ENCODE measurements at regions not wholly inside any gene's neighbourhood (a gene's known extent, or its start where the extent isn't known, plus 50 kb on each side); places are given as distances from the start of the nearest gene placed in this dataset.

DNA sequence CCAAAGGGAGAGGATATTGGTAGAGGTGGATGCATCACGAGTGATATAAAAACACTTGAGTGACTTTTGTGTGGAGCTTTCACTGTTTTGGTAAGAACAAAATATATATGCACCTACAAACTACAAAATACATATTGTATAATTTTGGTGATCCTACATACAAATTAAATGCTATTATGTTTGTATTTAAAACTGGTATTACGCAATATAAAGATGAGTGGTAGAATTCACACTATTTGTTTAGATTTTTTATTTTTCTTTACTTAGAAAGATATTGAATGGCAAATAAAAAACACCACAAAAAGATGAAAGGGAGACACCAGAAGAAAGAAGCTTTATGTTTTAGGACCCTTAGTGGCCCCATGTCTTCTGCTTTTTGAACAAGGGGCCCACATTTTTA lies 770.7 kb upstream of the ID2 start:
- WGBS (ENCODE audit: extremely low coverage, insufficient coverage, insufficient read length): no CpG with 5 or more reads among the region's 2 CpGs
- H2AK5ac ChIP-seq (ENCODE audit: low read length): no peak overlapping the region
- no peak overlapping the region for H3K9ac ChIP-seq (ENCODE audit: low read length)
- no peaks in the 10 kb centered on the region for H3K79me2 ChIP-seq (ENCODE audit: control insufficient read depth, insufficient read depth, low read length, poor library complexity)
- H3K27me3 ChIP-seq (ENCODE audit: insufficient read depth, low read length): no peaks in the 10 kb centered on the region
- no peak overlapping the region for H3K18ac ChIP-seq (ENCODE audit: low read length)
- no peak overlapping the region for H3K23ac ChIP-seq (ENCODE audit: low read length)
- DNase-seq: no peak
- no peak overlapping the region for H4K12ac ChIP-seq (ENCODE audit: low read depth, low read length)
- H2BK120ac ChIP-seq (ENCODE audit: insufficient read depth, low read length, poor library complexity): no peak overlapping the region
- H3K79me1 ChIP-seq (ENCODE audit: low read length): no peaks in the 10 kb centered on the region
- H3K4ac ChIP-seq (ENCODE audit: low read depth, low read length): no peak overlapping the region
- H3K4me2 ChIP-seq (ENCODE audit: low read length): no peak overlapping the region
- H3K36me3 ChIP-seq (ENCODE audit: control insufficient read depth in 1 of 2, insufficient read depth in 2 of 2, low read length in 2 of 2): no peaks in the 10 kb centered on the region
- H3K27ac ChIP-seq (ENCODE audit: low read depth, low read length): no peak overlapping the region
- no peak overlapping the region for H4K8ac ChIP-seq (ENCODE audit: low read depth, low read length)
- no peak overlapping the region for H2BK5ac ChIP-seq (ENCODE audit: low read depth, low read length, poor library complexity)
- H3K4me1 ChIP-seq (ENCODE audit: control insufficient read depth in 1 of 2, insufficient read depth in 2 of 2, low read length in 2 of 2): no peaks in the 10 kb centered on the region
- no peak overlapping the region for H2BK12ac ChIP-seq (ENCODE audit: low read length)
- H3K14ac ChIP-seq (ENCODE audit: low read length): no peak overlapping the region
- H2AFZ ChIP-seq (ENCODE audit: insufficient read depth, low read length, poor library complexity): no peak overlapping the region
- H3K9me3 ChIP-seq (ENCODE audit: insufficient read depth, low read depth, low read length): no peaks in the 10 kb centered on the region
- no peak overlapping the region for H3K4me3 ChIP-seq (ENCODE audit: low read depth, low read length)
- no peak overlapping the region for H4K91ac ChIP-seq (ENCODE audit: low read depth, low read length)

DNA sequence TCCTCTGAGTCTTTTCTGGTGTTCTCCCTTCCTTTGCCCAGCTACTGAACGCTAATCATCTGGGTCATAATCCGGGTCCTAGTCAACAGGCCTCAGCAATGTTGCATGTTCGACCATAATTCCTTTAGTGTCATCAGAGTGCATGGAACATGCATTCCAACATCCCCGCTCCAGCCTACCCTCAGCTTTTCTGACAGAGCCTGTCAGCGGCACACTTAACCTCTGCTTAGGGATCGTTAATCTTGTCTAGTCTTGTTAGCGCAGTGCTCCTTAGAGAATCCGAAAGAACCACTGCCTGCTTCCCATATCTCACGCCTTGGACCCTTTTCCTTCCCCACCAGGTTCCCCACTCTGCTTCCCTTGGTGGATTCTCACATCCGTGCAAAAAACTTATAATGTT lies 767.9 kb upstream of the ID2 start:
- H2AFZ ChIP-seq (ENCODE audit: insufficient read depth, low read length, poor library complexity): no peak overlapping the region
- no CpG with 5 or more reads among the region's 10 CpGs for WGBS (ENCODE audit: extremely low coverage, insufficient coverage, insufficient read length)
- H4K8ac ChIP-seq (ENCODE audit: low read depth, low read length): no peak overlapping the region
- no peak for DNase-seq
- no peak overlapping the region for H4K12ac ChIP-seq (ENCODE audit: low read depth, low read length)
- H4K91ac ChIP-seq (ENCODE audit: low read depth, low read length): no peak overlapping the region
- no peak overlapping the region for H3K23ac ChIP-seq (ENCODE audit: low read length)
- H3K4ac ChIP-seq (ENCODE audit: low read depth, low read length): no peak overlapping the region
- H3K79me1 ChIP-seq (ENCODE audit: low read length): no peaks in the 10 kb centered on the region
- H2BK120ac ChIP-seq (ENCODE audit: insufficient read depth, low read length, poor library complexity): no peak overlapping the region
- H3K14ac ChIP-seq (ENCODE audit: low read length): no peak overlapping the region
- H2BK12ac ChIP-seq (ENCODE audit: low read length): no peak overlapping the region
- no peak overlapping the region for H3K4me3 ChIP-seq (ENCODE audit: low read depth, low read length)
- H3K36me3 ChIP-seq (ENCODE audit: control insufficient read depth in 1 of 2, insufficient read depth in 2 of 2, low read length in 2 of 2): no peaks in the 10 kb centered on the region
- H3K18ac ChIP-seq (ENCODE audit: low read length): no peak overlapping the region
- no peaks in the 10 kb centered on the region for H3K9me3 ChIP-seq (ENCODE audit: insufficient read depth, low read depth, low read length)
- H2AK5ac ChIP-seq (ENCODE audit: low read length): no peak overlapping the region
- H2BK5ac ChIP-seq (ENCODE audit: low read depth, low read length, poor library complexity): no peak overlapping the region
- H3K4me2 ChIP-seq (ENCODE audit: low read length): no peak overlapping the region
- no peaks in the 10 kb centered on the region for H3K79me2 ChIP-seq (ENCODE audit: control insufficient read depth, insufficient read depth, low read length, poor library complexity)
- no peak overlapping the region for H3K9ac ChIP-seq (ENCODE audit: low read length)
- H3K4me1 ChIP-seq (ENCODE audit: control insufficient read depth in 1 of 2, insufficient read depth in 2 of 2, low read length in 2 of 2): no peaks in the 10 kb centered on the region
- no peaks in the 10 kb centered on the region for H3K27me3 ChIP-seq (ENCODE audit: insufficient read depth, low read length)
- no peak overlapping the region for H3K27ac ChIP-seq (ENCODE audit: low read depth, low read length)

DNA sequence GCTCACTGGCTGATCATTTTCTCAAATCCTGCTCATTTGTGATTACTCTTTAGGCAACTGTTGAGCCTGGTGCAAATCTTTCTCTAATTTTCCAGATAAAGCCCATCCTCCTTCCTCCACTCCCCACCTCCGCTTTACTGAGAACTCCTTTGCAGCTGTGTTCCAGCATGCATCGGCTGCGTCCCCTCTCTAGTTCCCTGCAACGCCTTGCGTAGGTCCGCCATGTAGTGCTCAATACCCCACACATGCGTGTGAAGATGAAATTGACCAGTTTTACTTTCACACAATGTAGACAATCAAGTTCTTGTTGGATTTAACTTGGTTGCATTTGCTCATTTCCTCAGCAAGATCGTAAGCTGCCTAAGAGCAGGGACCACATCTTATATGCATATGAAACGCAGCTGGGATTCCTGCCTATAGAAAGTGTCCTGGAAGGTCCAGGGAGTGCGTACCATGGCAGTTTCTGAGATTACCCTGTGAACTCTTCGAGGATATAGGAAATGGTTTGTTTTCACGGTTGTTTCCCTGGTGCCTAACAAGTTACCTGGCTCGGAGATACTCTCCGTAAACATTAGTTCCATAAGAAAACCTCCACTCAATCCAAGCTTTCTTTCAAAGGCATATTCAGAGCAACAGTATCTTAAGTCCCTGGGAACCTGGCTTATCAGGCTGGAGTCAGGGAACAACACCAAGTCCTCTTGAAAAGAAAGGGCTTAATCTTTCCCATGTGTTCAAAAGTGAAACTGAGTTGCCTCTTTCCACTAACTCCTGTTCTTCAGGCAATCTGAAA lies 766.4 kb upstream of the ID2 start:
- no peak overlapping the region for H2BK120ac ChIP-seq (ENCODE audit: insufficient read depth, low read length, poor library complexity)
- no peak overlapping the region for H2BK5ac ChIP-seq (ENCODE audit: low read depth, low read length, poor library complexity)
- no peak overlapping the region for H3K27ac ChIP-seq (ENCODE audit: low read depth, low read length)
- no peak overlapping the region for H3K9ac ChIP-seq (ENCODE audit: low read length)
- H4K8ac ChIP-seq (ENCODE audit: low read depth, low read length): no peak overlapping the region
- H3K79me2 ChIP-seq (ENCODE audit: control insufficient read depth, insufficient read depth, low read length, poor library complexity): no peaks in the 10 kb centered on the region
- WGBS (ENCODE audit: extremely low coverage, insufficient coverage, insufficient read length): no CpG with 5 or more reads among the region's 14 CpGs
- no peak overlapping the region for H2AK5ac ChIP-seq (ENCODE audit: low read length)
- no peak overlapping the region for H3K4me2 ChIP-seq (ENCODE audit: low read length)
- H3K36me3 ChIP-seq (ENCODE audit: control insufficient read depth in 1 of 2, insufficient read depth in 2 of 2, low read length in 2 of 2): no peaks in the 10 kb centered on the region
- no peak overlapping the region for H2AFZ ChIP-seq (ENCODE audit: insufficient read depth, low read length, poor library complexity)
- no peaks in the 10 kb centered on the region for H3K9me3 ChIP-seq (ENCODE audit: insufficient read depth, low read depth, low read length)
- no peak for DNase-seq
- no peak overlapping the region for H2BK12ac ChIP-seq (ENCODE audit: low read length)
- no peaks in the 10 kb centered on the region for H3K27me3 ChIP-seq (ENCODE audit: insufficient read depth, low read length)
- no peak overlapping the region for H4K12ac ChIP-seq (ENCODE audit: low read depth, low read length)
- no peak overlapping the region for H4K91ac ChIP-seq (ENCODE audit: low read depth, low read length)
- H3K23ac ChIP-seq (ENCODE audit: low read length): no peak overlapping the region
- H3K4me1 ChIP-seq (ENCODE audit: control insufficient read depth in 1 of 2, insufficient read depth in 2 of 2, low read length in 2 of 2): no peaks in the 10 kb centered on the region
- H3K4me3 ChIP-seq (ENCODE audit: low read depth, low read length): no peak overlapping the region
- H3K14ac ChIP-seq (ENCODE audit: low read length): no peak overlapping the region
- H3K79me1 ChIP-seq (ENCODE audit: low read length): no peaks in the 10 kb centered on the region
- no peak overlapping the region for H3K4ac ChIP-seq (ENCODE audit: low read depth, low read length)
- no peak overlapping the region for H3K18ac ChIP-seq (ENCODE audit: low read length)

DNA sequence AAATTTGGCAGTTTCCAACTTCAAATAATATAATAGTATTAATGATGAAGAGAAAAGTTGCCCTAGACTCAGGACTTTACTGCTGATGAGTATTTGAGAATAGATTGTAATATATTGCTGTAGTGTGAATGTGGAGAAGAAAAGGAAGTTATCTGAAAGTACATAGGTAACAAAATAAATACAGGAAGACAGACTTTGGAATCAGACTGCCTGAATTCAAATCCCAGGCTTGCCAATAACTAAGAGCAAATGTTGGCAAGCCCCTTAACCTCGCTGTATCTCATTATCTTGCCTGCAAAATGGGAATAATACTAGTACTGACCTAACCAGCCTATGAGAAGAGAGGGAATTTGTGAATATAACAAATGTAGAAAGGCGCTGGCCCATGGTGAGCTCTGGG lies 765.2 kb upstream of the ID2 start:
- H4K8ac ChIP-seq (ENCODE audit: low read depth, low read length): no peak overlapping the region
- no peak for DNase-seq
- H3K9ac ChIP-seq (ENCODE audit: low read length): no peak overlapping the region
- H3K27ac ChIP-seq (ENCODE audit: low read depth, low read length): no peak overlapping the region
- H4K12ac ChIP-seq (ENCODE audit: low read depth, low read length): no peak overlapping the region
- H3K36me3 ChIP-seq (ENCODE audit: control insufficient read depth in 1 of 2, insufficient read depth in 2 of 2, low read length in 2 of 2): no peaks in the 10 kb centered on the region
- no peak overlapping the region for H3K4me2 ChIP-seq (ENCODE audit: low read length)
- no peaks in the 10 kb centered on the region for H3K4me1 ChIP-seq (ENCODE audit: control insufficient read depth in 1 of 2, insufficient read depth in 2 of 2, low read length in 2 of 2)
- no peak overlapping the region for H3K4me3 ChIP-seq (ENCODE audit: low read depth, low read length)
- no peak overlapping the region for H2BK120ac ChIP-seq (ENCODE audit: insufficient read depth, low read length, poor library complexity)
- no CpG with 5 or more reads among the region's 2 CpGs for WGBS (ENCODE audit: extremely low coverage, insufficient coverage, insufficient read length)
- no peak overlapping the region for H2BK12ac ChIP-seq (ENCODE audit: low read length)
- H2AFZ ChIP-seq (ENCODE audit: insufficient read depth, low read length, poor library complexity): no peak overlapping the region
- H2AK5ac ChIP-seq (ENCODE audit: low read length): no peak overlapping the region
- no peak overlapping the region for H3K18ac ChIP-seq (ENCODE audit: low read length)
- H3K79me1 ChIP-seq (ENCODE audit: low read length): no peaks in the 10 kb centered on the region
- no peak overlapping the region for H3K14ac ChIP-seq (ENCODE audit: low read length)
- no peak overlapping the region for H3K23ac ChIP-seq (ENCODE audit: low read length)
- no peaks in the 10 kb centered on the region for H3K9me3 ChIP-seq (ENCODE audit: insufficient read depth, low read depth, low read length)
- no peaks in the 10 kb centered on the region for H3K79me2 ChIP-seq (ENCODE audit: control insufficient read depth, insufficient read depth, low read length, poor library complexity)
- no peak overlapping the region for H4K91ac ChIP-seq (ENCODE audit: low read depth, low read length)
- H3K27me3 ChIP-seq (ENCODE audit: insufficient read depth, low read length): no peaks in the 10 kb centered on the region
- no peak overlapping the region for H3K4ac ChIP-seq (ENCODE audit: low read depth, low read length)
- no peak overlapping the region for H2BK5ac ChIP-seq (ENCODE audit: low read depth, low read length, poor library complexity)

Data from trophoblast cell (in vitro differentiated cells and primary cell).